ENCODE measurements at regions not wholly inside any gene's neighbourhood (a gene's known extent, or its start where the extent isn't known, plus 50 kb on each side); places are given as distances from the start of the nearest gene placed in this dataset.

GRCh38 chr2:103808814-103809213 lies 1045.1 kb upstream of the POU3F3 start:
- Histone ChIP-seq H3K9me3 (no peaks in the 10 kb centered on the region), H3K4me1 (no peaks in the 10 kb centered on the region), H3K27ac (no peak overlapping the region), H3K4me3 (no peak overlapping the region), H3K36me3 (no peaks in the 10 kb centered on the region), H3K27me3 (no peaks in the 10 kb centered on the region)
- WGBS, 2 donors = 72% methylated on average over 8 of the region's 8 CpGs
- TF ChIP-seq POLR2A (IDR thresholded peaks at IDR 0.05) (no peak), EP300 (IDR thresholded peaks at IDR 0.05) (no peak), CTCF (IDR thresholded peaks at IDR 0.05) (no peak)
- no peak for DNase-seq (ENCODE audit: low spot score in 2 of 2)

- no peak for DNase-seq (ENCODE audit: low spot score in 2 of 2)
- WGBS, 2 donors = 67 to 71% methylated on average over 7 of the region's 7 CpGs
- no peak for TF ChIP-seq EP300 (IDR thresholded peaks at IDR 0.05)
- no peak for TF ChIP-seq POLR2A (IDR thresholded peaks at IDR 0.05)
- TF ChIP-seq CTCF (IDR thresholded peaks at IDR 0.05) = no peak
- Histone ChIP-seq H3K36me3 (no peaks in the 10 kb centered on the region), H3K4me1 (no peaks in the 10 kb centered on the region), H3K9me3 (no peaks in the 10 kb centered on the region), H3K27me3 (no peaks in the 10 kb centered on the region), H3K4me3 (no peak overlapping the region), H3K27ac (no peak overlapping the region)
Observed at GRCh38 chr2:103809415-103809814, 1044.5 kb upstream of the POU3F3 start.

GRCh38 chr2:103809941-103810441 lies 1043.9 kb upstream of the POU3F3 start:
- no peak for DNase-seq (ENCODE audit: low spot score in 2 of 2)
- no peaks in the 10 kb centered on the region for H3K27me3 ChIP-seq
- no peaks in the 10 kb centered on the region for H3K36me3 ChIP-seq
- WGBS, 2 donors = 44 to 56% methylated on average over 7 of the region's 7 CpGs
- no peak overlapping the region for H3K27ac ChIP-seq
- TF ChIP-seq CTCF (IDR thresholded peaks at IDR 0.05) (no peak), EP300 (IDR thresholded peaks at IDR 0.05) (no peak), POLR2A (IDR thresholded peaks at IDR 0.05) (no peak)
- H3K4me3 ChIP-seq = no peak overlapping the region
- H3K4me1 ChIP-seq = no peaks in the 10 kb centered on the region
- no peaks in the 10 kb centered on the region for H3K9me3 ChIP-seq

GRCh38 chr2:103810875-103811274 lies 1043.0 kb upstream of the POU3F3 start:
- Histone ChIP-seq H3K9me3 (no peaks in the 10 kb centered on the region), H3K4me1 (no peaks in the 10 kb centered on the region), H3K27me3 (no peaks in the 10 kb centered on the region), H3K36me3 (no peaks in the 10 kb centered on the region), H3K27ac (no peak overlapping the region), H3K4me3 (no peak overlapping the region)
- TF ChIP-seq EP300 (IDR thresholded peaks at IDR 0.05) (no peak), CTCF (IDR thresholded peaks at IDR 0.05) (no peak), POLR2A (IDR thresholded peaks at IDR 0.05) (no peak)
- DNase-seq (ENCODE audit: low spot score in 2 of 2) = no peak
- 53 to 56% methylated on average over 2 of the region's 2 CpGs for WGBS, 2 donors

GRCh38 chr2:103814016-103814415 lies 1039.9 kb upstream of the POU3F3 start:
- H3K4me3 ChIP-seq = no peak overlapping the region
- H3K27ac ChIP-seq = no peak overlapping the region
- no peak for DNase-seq (ENCODE audit: low spot score in 2 of 2)
- no peaks in the 10 kb centered on the region for H3K36me3 ChIP-seq
- no peaks in the 10 kb centered on the region for H3K4me1 ChIP-seq
- TF ChIP-seq EP300 (IDR thresholded peaks at IDR 0.05) (no peak), POLR2A (IDR thresholded peaks at IDR 0.05) (no peak), CTCF (IDR thresholded peaks at IDR 0.05) (no peak)
- H3K9me3 ChIP-seq = no peaks in the 10 kb centered on the region
- H3K27me3 ChIP-seq = no peaks in the 10 kb centered on the region
- WGBS, 2 donors = 80 to 85% methylated on average over 3 of the region's 3 CpGs
